ENCODE measurements at regions not wholly inside any gene's neighbourhood (a gene's known extent, or its start where the extent isn't known, plus 50 kb on each side); places are given as distances from the start of the nearest gene placed in this dataset.

GRCh38 chr20:58131151-58131550 is 97.3 kb downstream of the ANKRD60 start:
- Histone ChIP-seq H3K27ac (replicated peaks) (no peak overlapping the region), H3K27me3 (ENCODE audit: insufficient read depth, poor library complexity, severe bottlenecking) (peaks cover 31% of the 10 kb centered on the region), H3K4me3 (replicated peaks; ENCODE audit: insufficient read depth, low read length) (no peak overlapping the region)
- no peak for DNase-seq (ENCODE audit: low read depth in 1 of 2, low spot score in 1 of 2)
- TF ChIP-seq CTCF (IDR thresholded peaks at IDR 0.05; ENCODE audit: insufficient read depth, low read length), result no peak
- no peak for TF ChIP-seq GABPA (IDR thresholded peaks at IDR 0.05; ENCODE audit: low read depth)

GRCh38 chr20:58130581-58130980 is 97.9 kb downstream of the ANKRD60 start:
- Histone ChIP-seq H3K27ac (replicated peaks) (no peak overlapping the region), H3K27me3 (ENCODE audit: insufficient read depth, poor library complexity, severe bottlenecking) (peaks cover 29% of the 10 kb centered on the region), H3K4me3 (replicated peaks; ENCODE audit: insufficient read depth, low read length) (no peak overlapping the region)
- no peak for TF ChIP-seq CTCF (IDR thresholded peaks at IDR 0.05; ENCODE audit: insufficient read depth, low read length)
- TF ChIP-seq GABPA (IDR thresholded peaks at IDR 0.05; ENCODE audit: low read depth), result no peak
- TF ChIP-seq POLR2AphosphoS5 (IDR thresholded peaks at IDR 0.05; ENCODE audit: low read depth), result no peak
- TF ChIP-seq SPI1 (IDR thresholded peaks at IDR 0.05; ENCODE audit: borderline replicate concordance, low read depth), result no peak
- no peak for TF ChIP-seq REST (IDR thresholded peaks at IDR 0.05; ENCODE audit: insufficient replicate concordance, low read depth)
- DNase-seq (ENCODE audit: low read depth in 1 of 2, low spot score in 1 of 2), result no peak

- peaks cover 29% of the 10 kb centered on the region for H3K27me3 ChIP-seq (ENCODE audit: insufficient read depth, poor library complexity, severe bottlenecking)
- H3K4me3 ChIP-seq (replicated peaks; ENCODE audit: insufficient read depth, low read length), result no peak overlapping the region
- DNase-seq (ENCODE audit: low read depth in 1 of 2, low spot score in 1 of 2), result no peak
- no peak overlapping the region for H3K27ac ChIP-seq (replicated peaks)
- TF ChIP-seq REST (IDR thresholded peaks at IDR 0.05; ENCODE audit: insufficient replicate concordance, low read depth) (no peak), POLR2AphosphoS5 (IDR thresholded peaks at IDR 0.05; ENCODE audit: low read depth) (no peak), GABPA (IDR thresholded peaks at IDR 0.05; ENCODE audit: low read depth) (no peak), SPI1 (IDR thresholded peaks at IDR 0.05; ENCODE audit: borderline replicate concordance, low read depth) (no peak), CTCF (IDR thresholded peaks at IDR 0.05; ENCODE audit: insufficient read depth, low read length) (no peak)
Observed at GRCh38 chr20:58130156-58130555, 98.3 kb downstream of the ANKRD60 start.

- TF ChIP-seq POLR2AphosphoS5 (IDR thresholded peaks at IDR 0.05; ENCODE audit: low read depth) (no peak), GABPA (IDR thresholded peaks at IDR 0.05; ENCODE audit: low read depth) (no peak), SPI1 (IDR thresholded peaks at IDR 0.05; ENCODE audit: borderline replicate concordance, low read depth) (no peak), REST (IDR thresholded peaks at IDR 0.05; ENCODE audit: insufficient replicate concordance, low read depth) (no peak), CTCF (IDR thresholded peaks at IDR 0.05; ENCODE audit: insufficient read depth, low read length) (no peak)
- H3K27ac ChIP-seq (replicated peaks), result no peak overlapping the region
Observed at GRCh38 chr20:58129721-58130151, 98.7 kb downstream of the ANKRD60 start.

More at GRCh38 chr20:58129721-58130151, 98.7 kb downstream of the ANKRD60 start:
- Histone ChIP-seq H3K4me3 (replicated peaks; ENCODE audit: insufficient read depth, low read length) (no peak overlapping the region), H3K27me3 (ENCODE audit: insufficient read depth, poor library complexity, severe bottlenecking) (peaks cover 28% of the 10 kb centered on the region)
- DNase-seq (ENCODE audit: low read depth in 1 of 2, low spot score in 1 of 2), result no peak
